SK-MEL-5 (cell line): ENCODE measurements at regions not wholly inside any gene's neighbourhood (a gene's known extent, or its start where the extent isn't known, plus 50 kb on each side); places are given as distances from the start of the nearest gene placed in this dataset.
A peak's percentile ranks its signal among the peaks of the same experiment; 100 is the strongest.

Experiments
- DNase-seq: peaks from one replicate; pipeline ENCODE4 v3.0.0-alpha.2; 2016; ENCODE audit warnings: low read depth, low spot score
- in situ Hi-C: cut with HindIII; loops from 2 replicates; pipeline ENCODE4 v1.10.0; 2016; ENCODE audit warnings: low sequenced_read_pairs, high pct_unique_total_duplicates, low pct_unique_long_range_greater_than_20kb

DNA sequence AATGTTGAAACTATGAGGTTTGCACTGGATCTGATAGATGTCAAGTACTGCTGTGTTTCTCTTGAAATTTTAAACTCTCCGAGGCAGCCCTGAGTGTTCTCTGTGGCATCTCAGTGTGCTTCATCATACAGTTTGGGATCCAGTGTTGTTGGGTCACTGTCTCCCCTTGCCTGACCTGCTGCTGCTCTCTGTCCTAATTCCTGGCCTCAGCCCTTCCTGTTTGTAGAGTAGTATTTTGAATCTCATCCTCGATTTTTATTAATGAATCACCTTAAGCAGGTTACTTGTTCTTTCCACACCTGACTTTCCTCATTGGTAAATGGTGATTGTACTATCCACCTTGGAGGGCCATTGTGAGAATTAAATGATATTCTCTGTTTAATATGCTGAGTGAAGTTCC, 70.7 kb upstream of the PAX6 start:
- in situ Hi-C loops, result no loop called here
- no peak for DNase-seq

DNA sequence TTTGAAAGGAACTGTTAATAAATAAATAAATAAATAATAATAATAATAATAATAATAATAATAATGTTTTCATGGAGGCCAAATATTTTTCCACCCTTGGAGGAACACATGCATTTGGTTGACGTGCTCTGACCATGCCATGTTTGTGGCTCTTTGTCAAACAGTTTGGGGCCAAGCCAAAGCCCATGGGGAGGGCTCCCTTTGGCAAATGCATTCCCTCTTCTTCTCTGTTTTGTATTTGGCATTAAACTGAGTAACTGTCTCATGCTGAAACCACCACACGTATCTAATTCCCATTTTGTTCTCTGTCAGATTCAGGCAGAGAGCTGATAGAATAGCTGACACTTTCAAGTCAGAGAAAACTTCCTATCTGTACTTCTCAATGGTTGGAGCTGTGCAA, 68.6 kb upstream of the PAX6 start:
- in situ Hi-C loops, result no loop called here
- no peak for DNase-seq

DNA sequence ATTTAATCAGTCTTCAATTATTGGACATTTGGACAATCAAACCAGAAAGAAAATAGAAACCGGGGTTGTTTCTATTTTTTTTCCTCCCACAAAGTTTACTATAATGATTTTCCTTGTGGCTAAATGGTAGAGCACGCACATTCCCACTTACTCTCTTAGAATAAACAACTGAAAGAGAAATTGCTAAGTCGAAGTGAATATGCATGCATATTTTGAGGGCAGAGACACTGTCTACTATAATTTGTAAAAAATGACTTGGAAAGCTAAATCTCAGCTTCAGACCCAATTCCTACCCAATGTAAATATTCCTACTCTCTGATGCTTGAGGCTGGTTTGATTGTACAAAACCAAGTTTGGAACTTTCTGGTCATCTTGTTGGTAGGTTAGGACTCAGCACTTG, 66.7 kb upstream of the PAX6 start:
- in situ Hi-C loops, result no loop called here
- DNase-seq, result no peak

DNA sequence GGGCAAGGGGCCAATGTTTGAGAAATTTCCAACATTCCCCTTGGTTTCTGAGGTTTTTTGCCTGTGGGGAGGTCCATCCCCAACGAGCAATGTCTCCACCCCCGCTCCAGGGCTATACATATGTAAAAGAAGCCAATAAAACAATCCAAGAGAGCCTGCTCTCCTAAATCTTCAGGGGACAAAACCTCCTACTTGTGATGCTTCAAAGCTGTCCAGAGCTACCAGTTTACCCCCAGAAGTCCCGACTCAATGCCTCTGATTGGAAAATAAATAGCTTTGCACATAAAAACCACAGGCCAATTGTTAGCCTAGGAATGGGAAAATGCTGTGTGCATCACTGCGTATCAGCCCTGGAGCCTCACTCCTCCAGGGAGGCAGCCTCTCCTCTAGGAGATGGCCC, 66.0 kb upstream of the PAX6 start:
- in situ Hi-C loops, result no loop called here
- DNase-seq, result no peak

DNA sequence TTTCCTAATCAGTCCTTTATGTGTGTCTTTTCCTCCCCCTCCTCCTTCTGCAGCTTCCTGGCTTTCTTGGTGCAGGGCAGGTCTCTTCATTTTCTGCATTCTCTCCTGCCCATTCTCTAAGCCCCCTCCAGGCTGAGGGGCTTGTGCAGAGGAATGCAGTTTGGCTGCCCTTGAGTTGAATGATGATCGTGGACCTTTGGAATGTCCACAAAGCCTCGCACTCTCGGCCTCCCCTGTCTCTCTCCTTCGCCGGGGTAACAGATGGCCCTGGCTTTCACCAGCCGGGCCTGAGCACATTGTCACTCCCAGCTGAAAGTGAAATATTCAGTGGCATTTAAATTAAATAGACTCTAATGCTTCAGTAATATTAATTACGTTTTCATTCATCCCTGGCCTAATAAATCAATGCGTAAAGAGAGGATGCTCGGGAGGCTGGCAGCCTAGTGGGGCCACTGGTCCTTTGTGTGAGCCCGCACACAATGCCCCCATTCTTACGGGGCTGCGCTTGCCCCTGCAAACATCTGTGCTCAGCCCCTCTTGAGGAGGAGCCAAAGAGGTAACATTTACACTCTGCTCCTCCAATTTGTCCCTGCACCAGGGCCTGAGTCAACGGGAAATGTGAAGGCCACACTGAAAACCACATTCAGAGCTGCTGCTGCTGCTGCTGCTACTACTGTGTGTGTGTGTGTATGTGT, 64.9 kb upstream of the PAX6 start:
- no peak for DNase-seq
- in situ Hi-C loops, result no loop called here

DNA sequence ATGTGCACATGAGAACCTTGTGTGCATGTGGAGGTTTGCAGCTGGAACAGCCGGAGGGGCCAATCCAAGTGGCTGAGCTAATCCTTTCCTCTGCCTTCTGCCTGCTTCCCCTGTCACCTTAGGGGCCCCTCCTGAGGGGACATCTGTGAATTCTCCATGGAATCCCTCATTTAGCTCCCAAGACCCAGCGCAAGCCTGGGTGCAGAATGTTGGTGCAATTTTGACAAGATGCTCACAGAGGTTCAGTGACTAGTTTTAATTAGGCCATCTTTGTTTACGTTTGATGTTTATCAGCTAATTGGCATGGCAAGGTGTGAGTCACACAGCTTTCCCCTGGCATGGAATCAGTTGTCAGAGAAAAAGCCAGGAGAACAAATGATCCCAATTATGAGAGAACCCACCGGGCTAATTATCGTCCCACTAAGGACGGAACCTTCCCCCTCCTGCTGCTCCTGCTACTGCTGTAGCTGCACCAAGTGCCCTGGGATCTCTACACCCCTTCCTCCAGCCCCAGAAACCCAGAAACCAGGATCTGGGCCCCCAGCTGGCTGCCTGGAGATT, 63.6 kb upstream of the PAX6 start:
- in situ Hi-C loops, result no loop called here
- DNase-seq, result peak; percentile 6

DNA sequence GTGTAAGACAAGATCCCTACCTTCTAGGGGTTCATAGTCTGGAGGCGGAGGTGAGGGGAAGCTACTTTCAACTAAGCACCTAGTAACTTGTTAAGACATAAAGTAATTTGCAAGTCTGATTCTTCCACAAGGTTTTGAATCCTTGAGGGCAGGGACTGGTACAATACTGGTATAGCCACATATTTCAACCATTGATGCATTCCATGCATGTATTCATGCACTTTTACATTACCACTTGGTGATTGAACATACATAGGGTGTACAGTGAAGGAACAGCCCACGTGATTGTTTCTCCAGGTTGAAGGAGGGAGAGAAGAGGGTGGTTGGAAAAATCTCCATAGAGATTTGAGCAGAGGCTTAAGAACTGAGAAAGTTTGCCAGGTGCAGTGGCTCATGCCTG, 62.0 kb upstream of the PAX6 start:
- in situ Hi-C loops, result no loop called here
- no peak for DNase-seq

DNA sequence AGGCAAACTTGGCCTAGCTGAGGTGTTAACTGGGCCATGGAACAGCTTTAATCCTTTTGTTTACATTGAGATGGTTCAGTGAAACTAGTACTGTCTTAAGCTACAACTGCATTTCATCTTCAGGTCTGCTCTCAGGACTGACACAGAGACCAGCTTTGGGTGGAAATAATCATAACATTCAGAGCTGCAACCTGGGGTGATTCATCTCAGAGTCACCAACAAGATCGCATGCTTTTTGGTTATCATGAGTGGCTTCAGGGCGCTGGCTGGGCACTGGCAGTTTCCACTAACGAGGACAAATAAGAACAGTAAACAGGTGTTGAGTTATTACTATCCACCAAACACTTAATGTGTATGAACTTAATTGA, 60.9 kb upstream of the PAX6 start:
- no peak for DNase-seq

DNA sequence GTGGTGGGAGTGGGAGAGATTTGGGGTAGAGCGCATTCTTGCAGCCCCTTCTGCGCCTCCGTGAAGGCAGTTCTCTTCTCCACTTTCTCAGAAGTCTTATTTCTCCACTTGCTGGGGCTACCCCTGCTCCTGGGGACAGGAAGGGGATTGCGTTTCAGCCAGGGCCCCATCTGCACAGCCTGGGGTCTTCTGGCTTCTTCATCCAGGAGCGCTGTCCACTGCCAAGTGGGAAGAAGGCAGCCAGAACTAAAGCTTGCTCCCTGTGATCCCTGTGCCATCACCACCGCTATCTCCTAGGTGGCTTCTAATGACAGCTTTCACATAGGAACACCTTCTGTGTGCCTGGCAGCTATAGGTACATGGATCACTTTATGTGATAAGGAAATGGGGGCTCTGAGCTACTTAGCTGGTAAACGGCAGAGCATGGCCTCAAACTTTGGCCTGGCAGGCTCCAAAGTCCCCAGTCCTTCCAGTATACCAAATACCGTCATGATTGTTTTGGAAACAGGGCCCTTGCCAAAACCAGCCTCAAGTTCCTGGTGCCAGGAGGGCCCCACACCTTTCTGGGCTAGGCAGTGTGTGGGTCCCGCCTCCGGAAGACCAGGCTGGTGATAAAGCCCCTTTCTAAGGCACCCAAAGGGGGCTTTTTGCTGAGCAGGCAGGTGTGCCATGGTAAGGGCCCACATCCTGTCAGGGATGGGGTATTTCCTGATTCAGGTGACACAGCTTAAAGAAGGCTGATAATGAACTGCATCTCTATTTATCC, 60.4 kb upstream of the PAX6 start:
- no peak for DNase-seq
- in situ Hi-C loops, result no loop called here

More for the DNA sequence above, 60.9 kb upstream of the PAX6 start:
- in situ Hi-C loops, result no loop called here

DNA sequence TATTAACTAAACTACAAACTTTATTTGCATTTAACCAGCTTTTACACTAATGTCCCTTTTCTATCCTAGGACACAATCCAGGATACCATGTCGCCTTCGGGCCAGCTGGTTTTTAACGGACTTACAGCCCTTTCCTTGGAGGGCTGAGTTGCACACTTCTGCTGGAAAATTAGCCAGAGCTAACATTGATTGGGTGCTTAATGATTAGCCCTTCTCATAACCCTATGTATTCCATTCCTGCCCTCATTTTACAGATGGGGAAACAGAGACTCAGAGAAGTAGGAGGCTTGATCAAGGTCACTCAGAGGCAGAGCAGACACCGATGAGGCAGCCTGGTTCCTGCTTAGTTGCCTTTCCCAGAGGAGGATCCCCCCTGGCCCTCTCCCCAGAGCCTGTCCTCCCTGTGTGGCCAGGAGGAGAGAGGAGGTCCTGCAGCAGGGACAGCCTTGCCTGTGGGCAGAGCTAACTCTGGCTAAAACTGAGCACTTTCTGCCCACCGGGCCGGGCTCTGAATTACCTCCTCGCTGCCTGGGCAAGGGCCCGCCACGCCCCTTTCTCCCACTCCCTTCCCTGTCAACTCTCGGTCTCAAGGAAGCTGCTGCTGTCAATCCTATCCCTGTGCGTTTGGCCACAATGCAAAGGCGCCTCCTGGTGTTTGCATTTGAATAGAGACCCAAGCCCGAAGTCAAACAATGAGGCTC, 59.6 kb upstream of the PAX6 start:
- in situ Hi-C loops, result no loop called here
- peak; percentile 81 for DNase-seq

DNA sequence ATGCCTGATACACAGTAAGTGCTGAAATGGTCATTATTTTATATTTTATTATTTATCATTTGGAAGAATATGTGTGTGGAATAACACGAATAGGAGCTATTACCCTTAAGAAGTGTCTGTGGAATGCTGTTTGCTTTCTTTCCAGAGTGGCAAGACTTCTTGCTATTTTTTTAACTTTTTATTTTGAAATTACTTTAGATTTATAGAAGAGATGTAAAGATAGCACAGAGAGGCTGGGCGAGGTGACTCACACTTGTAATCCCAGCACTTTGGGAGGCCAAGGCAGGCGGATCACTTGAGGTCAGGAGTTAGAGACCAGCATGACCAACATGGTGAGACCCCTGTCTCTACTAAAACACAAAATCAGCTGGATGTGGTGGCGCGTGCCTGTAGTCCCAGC, 58.9 kb upstream of the PAX6 start:
- in situ Hi-C loops, result no loop called here
- DNase-seq, result no peak

DNA sequence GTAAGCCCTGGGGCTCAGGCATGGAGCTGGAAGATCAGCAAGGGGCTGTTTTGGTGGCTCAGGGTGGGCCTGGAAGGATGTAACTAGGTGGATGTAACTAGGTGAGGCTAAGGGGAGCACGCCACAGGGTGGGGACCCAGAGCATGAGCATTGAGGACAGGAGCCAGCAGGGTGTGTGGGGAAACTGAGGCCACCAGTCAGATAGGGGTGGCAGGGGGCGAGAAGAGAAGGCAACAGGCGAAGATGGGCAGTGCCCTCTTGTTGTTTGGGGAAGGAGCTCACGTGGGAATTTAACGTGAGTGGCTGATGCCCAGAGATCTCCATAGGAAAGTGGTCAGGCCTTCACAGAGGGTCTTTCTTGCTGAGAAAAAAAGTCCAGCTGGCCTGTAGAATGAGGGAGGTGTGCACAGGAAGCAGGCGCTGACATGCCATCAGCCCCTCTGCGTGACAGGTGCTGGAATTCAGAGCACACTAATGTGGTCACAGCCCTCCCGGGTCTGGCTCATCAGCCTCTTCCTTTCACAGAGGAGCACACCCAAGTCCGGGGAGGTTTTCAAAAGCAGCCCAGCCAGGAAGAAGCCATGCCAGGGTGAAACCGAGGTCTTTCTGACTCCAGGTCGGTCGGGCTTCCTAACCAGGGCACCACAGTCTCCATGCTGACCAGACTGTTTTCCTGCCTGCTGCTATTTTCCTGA, 54.6 kb upstream of the PAX6 start:
- in situ Hi-C loops, result no loop called here
- no peak for DNase-seq

DNA sequence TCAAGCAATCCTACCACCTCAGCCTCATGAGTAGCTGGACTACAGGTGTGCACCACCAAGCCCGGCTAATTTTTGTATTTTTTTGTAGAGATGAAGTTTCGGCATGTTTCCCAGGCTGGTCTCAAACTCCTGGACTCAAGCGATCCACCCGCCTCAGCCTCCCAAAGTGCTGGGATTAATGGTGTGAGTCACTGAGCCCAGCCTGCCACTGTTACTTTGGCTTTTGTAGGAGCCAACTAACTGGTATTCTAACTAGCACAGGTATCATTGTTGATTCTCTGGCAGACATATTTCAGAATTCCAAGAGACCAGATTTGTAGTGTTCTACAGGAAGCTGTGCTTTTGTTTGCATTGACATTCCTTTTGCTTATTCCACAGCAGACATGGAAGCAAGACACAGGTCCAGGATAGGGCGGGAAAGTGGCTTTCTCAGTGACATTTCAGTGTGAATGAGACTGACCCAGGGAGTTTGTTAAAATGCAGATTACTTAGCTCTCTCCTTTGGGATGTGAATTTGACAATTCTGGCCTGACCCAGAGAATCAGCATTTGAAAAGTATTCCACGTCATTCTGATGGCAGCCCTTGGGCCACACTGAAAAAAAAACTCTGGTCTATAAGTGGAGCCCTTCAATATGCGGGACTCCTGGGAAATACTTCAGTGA, 52.2 kb upstream of the PAX6 start:
- in situ Hi-C loops, result no loop called here
- no peak for DNase-seq

DNA sequence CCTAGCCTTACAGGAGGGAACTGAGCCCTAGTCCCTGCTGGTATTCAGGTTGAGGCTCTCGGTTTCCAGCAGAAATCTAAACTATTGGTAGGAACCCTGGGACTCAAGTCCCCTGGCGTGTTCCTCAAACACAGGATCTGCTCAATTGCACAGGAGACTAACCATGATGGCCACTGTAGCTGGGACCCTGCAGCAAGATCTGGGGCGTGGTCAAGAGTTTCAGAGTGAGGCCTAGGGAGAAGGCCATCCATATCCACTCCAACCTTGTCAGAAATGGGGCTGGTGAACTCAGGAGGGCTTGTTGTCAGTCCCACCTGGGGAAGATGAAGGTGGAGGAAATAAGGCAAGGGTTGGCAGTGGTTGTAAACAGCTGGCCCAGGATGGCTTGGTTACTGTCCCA, 49.9 kb upstream of the PAX6 start:
- no peak for DNase-seq
- in situ Hi-C loops, result no loop called here
